Neural cell (in vitro differentiated cells): ENCODE measurements at regions not wholly inside any gene's neighbourhood (a gene's known extent, or its start where the extent isn't known, plus 50 kb on each side); places are given as distances from the start of the nearest gene placed in this dataset.

Experiments used
- H2AFZ ChIP-seq: fragments of 200-600, 300-800 bp; sonication (generic), shearing (Covaris generic); 2 replicates; pipeline ENCODE4 v1.6.0; 2014; ENCODE audit warnings: low read depth, mild to moderate bottlenecking, antibody characterized with exemption, low read length, moderate library complexity
- H3F3A ChIP-seq: fragments of 200-600 bp; shearing (Covaris generic); 2 replicates; pipeline ENCODE4 v1.6.1; 2016; ENCODE audit warnings: mild to moderate bottlenecking, moderate library complexity, mixed read lengths, antibody characterized with exemption, low read length; ENCODE audit not compliant: insufficient read depth, poor library complexity, severe bottlenecking
- H3K27ac ChIP-seq: fragments of 200-600, 300-800 bp; sonication (generic), shearing (Covaris generic); 2 replicates; pipeline ENCODE4 v1.5.1; 2014; ENCODE audit warnings: mild to moderate bottlenecking, low read length, moderate library complexity
- H3K27me3 ChIP-seq: fragments of 300-800, 200-600 bp; sonication (generic), shearing (Covaris generic); 2 replicates; pipeline ENCODE4 v1.6.0; 2014; ENCODE audit warnings: mild to moderate bottlenecking, low read depth, low read length, moderate library complexity; ENCODE audit not compliant: insufficient read depth
- H3K36me3 ChIP-seq: fragments of 300-800, 200-600 bp; sonication (generic), shearing (Covaris generic); 2 replicates; pipeline ENCODE4 v1.5.1; 2014; ENCODE audit warnings: mild to moderate bottlenecking, antibody characterized with exemption, low read length, moderate library complexity; ENCODE audit not compliant: insufficient read depth
- H3K4me2 ChIP-seq: fragments of 300-800, 200-600 bp; sonication (generic), shearing (Covaris generic); 2 replicates; pipeline ENCODE4 v1.6.0; 2014; ENCODE audit warnings: mild to moderate bottlenecking, low read length
- H3K4me3 ChIP-seq: fragments of 300-800, 200-600 bp; sonication (generic), shearing (Covaris generic); 2 replicates; pipeline ENCODE4 v1.5.1; 2014; ENCODE audit warnings: mild to moderate bottlenecking, low read length, moderate library complexity
- H3K79me2 ChIP-seq: fragments of 200-600 bp; shearing (Covaris generic); replicated peaks from 2 replicates; pipeline ENCODE4 v1.6.0; 2014; ENCODE audit warnings: mild to moderate bottlenecking, low read length, moderate library complexity; ENCODE audit not compliant: insufficient read depth
- H3K9ac ChIP-seq: fragments of 300-800, 200-600 bp; sonication (generic), shearing (Covaris generic); 2 replicates; pipeline ENCODE4 v1.6.1; 2016; ENCODE audit warnings: mild to moderate bottlenecking, low read length, mixed read lengths
- H3K9me2 ChIP-seq: fragments of 200-600 bp; shearing (Covaris generic); 2 replicates; pipeline ENCODE4 v1.6.1; 2016; ENCODE audit warnings: mild to moderate bottlenecking, low read length, mixed read lengths; ENCODE audit not compliant: insufficient read depth
- H3K9me3 ChIP-seq: fragments of 200-600, 300-800 bp; sonication (generic), shearing (Covaris generic); 2 replicates; pipeline ENCODE4 v1.6.1; 2016; ENCODE audit warnings: mild to moderate bottlenecking, mixed run types, low read length, moderate library complexity, mixed read lengths
- H4K20me1 ChIP-seq: fragments of 200-600 bp; shearing (Covaris generic); 2 replicates; pipeline ENCODE4 v1.6.1; 2016; ENCODE audit warnings: mild to moderate bottlenecking, mixed run types; ENCODE audit not compliant: insufficient read depth
- CTCF ChIP-seq: fragments of 450-650 bp; IDR thresholded peaks from 2 replicates; pipeline ENCODE4 v1.5.1; 2014; ENCODE audit warnings: antibody characterized with exemption, mild to moderate bottlenecking, moderate library complexity; ENCODE audit not compliant: poor library complexity, severe bottlenecking
- EP300 ChIP-seq: fragments of 450-650 bp; conservative IDR thresholded peaks from 2 replicates; pipeline ENCODE4 v1.6.1; 2014; ENCODE audit warnings: antibody characterized with exemption, mild to moderate bottlenecking, moderate library complexity; ENCODE audit not compliant: poor library complexity, severe bottlenecking
- EZH2 ChIP-seq: fragments of 200-600, 300-800 bp; shearing (Covaris generic), sonication (generic); IDR thresholded peaks from 2 replicates; pipeline ENCODE4 v1.6.1; 2014; ENCODE audit warnings: antibody characterized with exemption, low read length, borderline replicate concordance, mild to moderate bottlenecking; ENCODE audit not compliant: insufficient read depth, poor library complexity, severe bottlenecking
- MXI1 ChIP-seq: fragments of 450-650 bp; conservative IDR thresholded peaks from 2 replicates; pipeline ENCODE4 v1.6.1; 2014; ENCODE audit warnings: antibody characterized with exemption, mild to moderate bottlenecking; ENCODE audit not compliant: poor library complexity, severe bottlenecking
- POLR2AphosphoS5 ChIP-seq: IDR thresholded peaks from 2 replicates; pipeline ENCODE4 v1.6.1; 2012
- RAD21 ChIP-seq: fragments of 450-650 bp; conservative IDR thresholded peaks from 2 replicates; pipeline ENCODE4 v1.6.1; 2014; ENCODE audit warnings: antibody characterized with exemption, mild to moderate bottlenecking, moderate library complexity
- SMC3 ChIP-seq: fragments of 450-650 bp; conservative IDR thresholded peaks from 2 replicates; pipeline ENCODE4 v1.6.1; 2014; ENCODE audit warnings: antibody characterized with exemption, mild to moderate bottlenecking, moderate library complexity; ENCODE audit not compliant: poor library complexity
- TAF1 ChIP-seq: IDR thresholded peaks from 2 replicates; pipeline ENCODE4 v1.6.1; 2012; ENCODE audit warnings: low read depth
- TF ChIP-seq, protein P1 (sequence below): IDR thresholded peaks from 2 replicates; pipeline ENCODE4 v1.6.1; 2012; ENCODE audit warnings: borderline replicate concordance

DNA sequence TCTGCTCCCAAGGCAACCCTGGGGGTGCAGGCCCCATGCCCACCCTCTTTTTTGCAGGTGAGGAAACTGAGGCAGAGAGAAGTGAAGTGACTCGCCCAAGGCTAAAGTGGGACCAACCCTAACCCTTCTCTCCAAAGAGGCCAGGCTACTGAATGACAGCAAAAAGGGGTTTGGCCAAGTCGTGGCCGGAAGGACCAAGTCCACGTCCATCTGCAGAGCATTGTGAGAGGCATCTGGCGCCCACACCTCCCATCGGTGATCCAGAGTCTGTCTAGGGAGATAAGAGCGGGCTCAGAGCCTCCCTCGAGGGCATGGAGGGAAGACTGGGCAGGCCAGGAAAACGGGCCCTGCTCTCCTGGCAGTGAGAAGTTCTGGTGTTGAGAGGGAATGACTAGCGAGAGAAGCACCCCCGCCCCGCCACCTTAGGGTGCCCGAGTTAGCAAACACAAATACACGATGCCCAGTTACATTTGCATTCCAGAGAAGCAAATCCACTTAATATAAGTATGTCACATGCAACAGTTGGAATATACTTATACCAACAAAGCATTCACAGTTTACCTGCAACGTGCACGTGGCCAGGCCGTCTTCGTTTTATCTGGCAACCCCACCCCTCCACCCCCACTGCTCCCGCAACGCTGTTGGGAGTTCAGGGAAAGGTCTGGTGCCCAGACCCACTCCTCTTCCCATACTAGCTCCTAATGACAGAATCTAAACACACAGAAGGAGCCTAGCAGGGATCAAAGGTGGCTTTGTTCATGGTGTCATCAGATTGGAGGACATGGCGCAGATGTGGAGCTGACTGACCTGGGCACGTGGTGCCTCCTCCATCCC, 124.9 kb downstream of the OAT start (continued):
- TF ChIP-seq CTCF: no peak
- TF ChIP-seq SMC3: no peak

GRCh38 chr10:124292911-124293615, 125.7 kb downstream of the OAT start:
- H3K36me3 ChIP-seq: no peaks in the 10 kb centered on the region
- no peak overlapping the region for H2AFZ ChIP-seq
- no peak overlapping the region for H3K4me2 ChIP-seq
- no peaks in the 10 kb centered on the region for H3K9me3 ChIP-seq
- no peak overlapping the region for H3K4me3 ChIP-seq
- H3K27ac ChIP-seq: no peak overlapping the region
- H3K27me3 ChIP-seq: no peaks in the 10 kb centered on the region
- no peaks in the 10 kb centered on the region for H4K20me1 ChIP-seq
- no peaks in the 10 kb centered on the region for H3K79me2 ChIP-seq
- no peaks in the 10 kb centered on the region for H3F3A ChIP-seq
- H3K9ac ChIP-seq: no peak overlapping the region
- no peaks in the 10 kb centered on the region for H3K9me2 ChIP-seq
- TF ChIP-seq, protein P1, sequence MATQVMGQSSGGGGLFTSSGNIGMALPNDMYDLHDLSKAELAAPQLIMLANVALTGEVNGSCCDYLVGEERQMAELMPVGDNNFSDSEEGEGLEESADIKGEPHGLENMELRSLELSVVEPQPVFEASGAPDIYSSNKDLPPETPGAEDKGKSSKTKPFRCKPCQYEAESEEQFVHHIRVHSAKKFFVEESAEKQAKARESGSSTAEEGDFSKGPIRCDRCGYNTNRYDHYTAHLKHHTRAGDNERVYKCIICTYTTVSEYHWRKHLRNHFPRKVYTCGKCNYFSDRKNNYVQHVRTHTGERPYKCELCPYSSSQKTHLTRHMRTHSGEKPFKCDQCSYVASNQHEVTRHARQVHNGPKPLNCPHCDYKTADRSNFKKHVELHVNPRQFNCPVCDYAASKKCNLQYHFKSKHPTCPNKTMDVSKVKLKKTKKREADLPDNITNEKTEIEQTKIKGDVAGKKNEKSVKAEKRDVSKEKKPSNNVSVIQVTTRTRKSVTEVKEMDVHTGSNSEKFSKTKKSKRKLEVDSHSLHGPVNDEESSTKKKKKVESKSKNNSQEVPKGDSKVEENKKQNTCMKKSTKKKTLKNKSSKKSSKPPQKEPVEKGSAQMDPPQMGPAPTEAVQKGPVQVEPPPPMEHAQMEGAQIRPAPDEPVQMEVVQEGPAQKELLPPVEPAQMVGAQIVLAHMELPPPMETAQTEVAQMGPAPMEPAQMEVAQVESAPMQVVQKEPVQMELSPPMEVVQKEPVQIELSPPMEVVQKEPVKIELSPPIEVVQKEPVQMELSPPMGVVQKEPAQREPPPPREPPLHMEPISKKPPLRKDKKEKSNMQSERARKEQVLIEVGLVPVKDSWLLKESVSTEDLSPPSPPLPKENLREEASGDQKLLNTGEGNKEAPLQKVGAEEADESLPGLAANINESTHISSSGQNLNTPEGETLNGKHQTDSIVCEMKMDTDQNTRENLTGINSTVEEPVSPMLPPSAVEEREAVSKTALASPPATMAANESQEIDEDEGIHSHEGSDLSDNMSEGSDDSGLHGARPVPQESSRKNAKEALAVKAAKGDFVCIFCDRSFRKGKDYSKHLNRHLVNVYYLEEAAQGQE: no peak
- no peak for TF ChIP-seq TAF1
- TF ChIP-seq EP300: no peak
- no peak for TF ChIP-seq CTCF
- no peak for TF ChIP-seq POLR2AphosphoS5
- no peak for TF ChIP-seq EZH2
- TF ChIP-seq RAD21: no peak
- no peak for TF ChIP-seq SMC3
- no peak for TF ChIP-seq MXI1
